ENCODE measurements at regions not wholly inside any gene's neighbourhood (a gene's known extent, or its start where the extent isn't known, plus 50 kb on each side); places are given as distances from the start of the nearest gene placed in this dataset.

- POLR2A ChIA-PET: no interaction called here
- Histone ChIP-seq H3K27me3 (ENCODE audit: control insufficient read depth, insufficient read depth, low read length) (no peaks in the 10 kb centered on the region), H3K4me3 (ENCODE audit: low read depth, low read length) (no peak overlapping the region), H3K9me3 (ENCODE audit: control insufficient read depth, insufficient read depth, low read length) (no peaks in the 10 kb centered on the region), H3K27ac (ENCODE audit: low read depth, low read length) (no peak overlapping the region)
- DNase-seq (ENCODE audit: low read depth, low spot score): no peak
- CTCF ChIA-PET: no interaction called here
- TF ChIP-seq CTCF (IDR thresholded peaks at IDR 0.05; ENCODE audit: low read depth, low read length): no peak
Observed at GRCh38 chr7:46738796-46739195, 817.7 kb upstream of the IGFBP3 start.

- Histone ChIP-seq H3K27me3 (ENCODE audit: control insufficient read depth, insufficient read depth, low read length) (no peaks in the 10 kb centered on the region), H3K27ac (ENCODE audit: low read depth, low read length) (no peak overlapping the region), H3K4me3 (ENCODE audit: low read depth, low read length) (no peak overlapping the region), H3K9me3 (ENCODE audit: control insufficient read depth, insufficient read depth, low read length) (no peaks in the 10 kb centered on the region)
- TF ChIP-seq CTCF (IDR thresholded peaks at IDR 0.05; ENCODE audit: low read depth, low read length): no peak
- DNase-seq (ENCODE audit: low read depth, low spot score): no peak
- POLR2A ChIA-PET: no interaction called here
- CTCF ChIA-PET: no interaction called here
Observed at GRCh38 chr7:46738165-46738564, 817.1 kb upstream of the IGFBP3 start.

GRCh38 chr7:46725838-46726237 lies 804.8 kb upstream of the IGFBP3 start:
- H3K27me3 ChIP-seq (ENCODE audit: control insufficient read depth, insufficient read depth, low read length): no peaks in the 10 kb centered on the region
- no peak for DNase-seq (ENCODE audit: low read depth, low spot score)
- no peak overlapping the region for H3K27ac ChIP-seq (ENCODE audit: low read depth, low read length)
- no peaks in the 10 kb centered on the region for H3K9me3 ChIP-seq (ENCODE audit: control insufficient read depth, insufficient read depth, low read length)
- ChIA-PET CTCF (no interaction called here), POLR2A (no interaction called here)
- H3K4me3 ChIP-seq (ENCODE audit: low read depth, low read length): no peak overlapping the region
- no peak for TF ChIP-seq CTCF (IDR thresholded peaks at IDR 0.05; ENCODE audit: low read depth, low read length)

GRCh38 chr7:46725136-46725535 lies 804.1 kb upstream of the IGFBP3 start:
- ChIA-PET CTCF (no interaction called here), POLR2A (no interaction called here)
- no peak overlapping the region for H3K4me3 ChIP-seq (ENCODE audit: low read depth, low read length)
- no peak for DNase-seq (ENCODE audit: low read depth, low spot score)
- H3K27ac ChIP-seq (ENCODE audit: low read depth, low read length): no peak overlapping the region
- no peak for TF ChIP-seq CTCF (IDR thresholded peaks at IDR 0.05; ENCODE audit: low read depth, low read length)
- H3K27me3 ChIP-seq (ENCODE audit: control insufficient read depth, insufficient read depth, low read length): no peaks in the 10 kb centered on the region
- H3K9me3 ChIP-seq (ENCODE audit: control insufficient read depth, insufficient read depth, low read length): no peaks in the 10 kb centered on the region

GRCh38 chr7:46723742-46724141 lies 802.7 kb upstream of the IGFBP3 start:
- Histone ChIP-seq H3K27ac (ENCODE audit: low read depth, low read length) (no peak overlapping the region), H3K27me3 (ENCODE audit: control insufficient read depth, insufficient read depth, low read length) (no peaks in the 10 kb centered on the region), H3K9me3 (ENCODE audit: control insufficient read depth, insufficient read depth, low read length) (no peaks in the 10 kb centered on the region), H3K4me3 (ENCODE audit: low read depth, low read length) (no peak overlapping the region)
- TF ChIP-seq CTCF (IDR thresholded peaks at IDR 0.05; ENCODE audit: low read depth, low read length): no peak
- no peak for DNase-seq (ENCODE audit: low read depth, low spot score)
- ChIA-PET CTCF (no interaction called here), POLR2A (no interaction called here)
